BJ (cell line): ENCODE measurements at regions not wholly inside any gene's neighbourhood (a gene's known extent, or its start where the extent isn't known, plus 50 kb on each side); places are given as distances from the start of the nearest gene placed in this dataset.

ENCODE experiments used
- CTCF ChIA-PET: fragments of 350-600 bp; formaldehyde crosslinking; extraction: SDS; loops from one replicate; lab custom pipeline; 2021; ENCODE audit warnings: antibody characterized with exemption, inconsistent platforms; lab: Yijun Ruan, JAX
- POLR2A ChIA-PET: fragments of 300-600 bp; sonication (Branson Sonifier 250); formaldehyde crosslinking; extraction: SDS; loops from one replicate; lab custom pipeline; 2021; ENCODE audit warnings: antibody characterized with exemption; lab: Charles Lee
- DNase-seq: peaks from one replicate; pipeline ENCODE4 v3.0.0-alpha.2; 2011; ENCODE audit warnings: low read depth
- H3K27me3 ChIP-seq: 2 replicates; pipeline ENCODE4 v1.6.0; 2011; ENCODE audit warnings: low read length; ENCODE audit not compliant: control insufficient read depth, insufficient read depth
- H3K36me3 ChIP-seq: 2 replicates; pipeline ENCODE4 v1.5.1; 2011; ENCODE audit warnings: low read length; ENCODE audit not compliant: control insufficient read depth, insufficient read depth
- H3K4me3 ChIP-seq: 2 replicates; pipeline ENCODE4 v1.5.1; 2011; ENCODE audit warnings: low read depth, mild to moderate bottlenecking, control low read depth, low read length
- TF ChIP-seq, protein P1 (sequence below): IDR thresholded peaks from 2 replicates; pipeline ENCODE4 v1.5.1; 2011; ENCODE audit warnings: low read depth, mild to moderate bottlenecking, control low read depth, inconsistent platforms, low read length, moderate library complexity; ENCODE audit not compliant: insufficient read depth

DNA sequence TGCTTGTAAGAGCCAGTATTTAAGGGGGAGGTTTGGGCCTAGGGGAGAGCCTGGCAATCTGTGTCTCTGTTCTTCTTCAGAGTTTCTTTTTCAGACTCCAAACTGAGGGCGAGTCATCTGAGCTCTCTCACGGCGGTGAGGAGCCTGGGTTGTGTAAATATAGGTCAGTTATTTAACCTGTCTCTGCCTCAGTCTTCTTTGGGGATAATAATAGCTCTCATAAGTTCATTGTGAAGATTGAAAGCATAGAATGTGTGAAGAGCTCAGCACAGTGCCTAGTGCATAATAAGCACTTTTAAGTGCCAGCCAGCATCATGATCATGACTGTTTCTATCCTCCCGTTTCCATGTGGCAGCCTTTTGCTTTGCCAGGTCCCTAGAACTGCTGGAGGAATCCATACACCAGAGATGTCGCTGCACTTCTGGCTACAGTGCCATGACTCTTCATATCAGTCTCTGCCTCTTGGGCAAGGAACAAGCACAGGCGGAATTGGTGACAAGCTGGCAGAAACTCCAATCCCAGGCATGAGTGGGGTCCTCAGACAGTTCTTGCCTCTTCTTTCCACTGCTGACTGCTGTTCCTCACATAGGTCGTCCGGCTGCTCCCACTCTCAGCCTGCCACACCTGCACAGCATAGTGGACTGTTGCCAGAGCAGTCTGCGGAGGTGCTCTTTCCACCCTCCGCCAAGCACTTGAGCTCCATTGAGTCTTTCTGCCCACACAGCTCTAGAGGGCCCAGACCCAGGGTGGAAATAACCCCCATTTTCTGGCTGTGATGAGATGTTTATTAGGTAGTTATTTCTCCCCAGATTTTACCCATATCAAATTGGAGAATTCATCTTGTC lies 103.7 kb upstream of the MAML3 start:
- DNase-seq, result no peak
- ChIA-PET CTCF (interaction anchor here (0.9 to 1.4 kb wide), 4 partner anchors 41 to 245 kb away, joined by 3 to 7 read pairs (median 4); no protein-coding TSS in a partner anchor), POLR2A (interaction anchor here (0.6 kb wide), 1 partner anchor 587 kb away, joined by 3 read pairs; no protein-coding TSS in a partner anchor)
- Histone ChIP-seq H3K27me3 (no peaks in the 10 kb centered on the region), H3K4me3 (no peak overlapping the region), H3K36me3 (no peaks in the 10 kb centered on the region)
- TF ChIP-seq, protein P1, sequence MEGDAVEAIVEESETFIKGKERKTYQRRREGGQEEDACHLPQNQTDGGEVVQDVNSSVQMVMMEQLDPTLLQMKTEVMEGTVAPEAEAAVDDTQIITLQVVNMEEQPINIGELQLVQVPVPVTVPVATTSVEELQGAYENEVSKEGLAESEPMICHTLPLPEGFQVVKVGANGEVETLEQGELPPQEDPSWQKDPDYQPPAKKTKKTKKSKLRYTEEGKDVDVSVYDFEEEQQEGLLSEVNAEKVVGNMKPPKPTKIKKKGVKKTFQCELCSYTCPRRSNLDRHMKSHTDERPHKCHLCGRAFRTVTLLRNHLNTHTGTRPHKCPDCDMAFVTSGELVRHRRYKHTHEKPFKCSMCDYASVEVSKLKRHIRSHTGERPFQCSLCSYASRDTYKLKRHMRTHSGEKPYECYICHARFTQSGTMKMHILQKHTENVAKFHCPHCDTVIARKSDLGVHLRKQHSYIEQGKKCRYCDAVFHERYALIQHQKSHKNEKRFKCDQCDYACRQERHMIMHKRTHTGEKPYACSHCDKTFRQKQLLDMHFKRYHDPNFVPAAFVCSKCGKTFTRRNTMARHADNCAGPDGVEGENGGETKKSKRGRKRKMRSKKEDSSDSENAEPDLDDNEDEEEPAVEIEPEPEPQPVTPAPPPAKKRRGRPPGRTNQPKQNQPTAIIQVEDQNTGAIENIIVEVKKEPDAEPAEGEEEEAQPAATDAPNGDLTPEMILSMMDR, result no peak

DNA sequence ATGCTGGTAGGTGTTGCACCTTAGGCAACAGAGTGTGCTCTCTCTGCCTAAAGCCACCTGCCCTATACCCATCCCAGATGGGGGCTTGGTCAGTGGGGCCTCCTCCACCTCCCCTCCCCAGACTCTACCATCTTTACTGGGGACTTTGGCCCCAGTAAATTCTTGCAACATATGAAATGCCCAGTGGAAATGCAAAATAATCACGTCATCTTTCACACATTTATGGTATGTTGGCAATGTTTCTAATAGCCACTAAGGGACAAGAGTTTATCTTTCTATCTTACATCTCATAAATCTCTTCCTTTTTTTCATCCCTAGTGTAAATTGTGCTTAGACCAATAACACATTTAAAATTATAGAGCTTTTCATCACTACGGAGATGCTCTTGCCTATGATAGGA lies 103.0 kb upstream of the MAML3 start:
- POLR2A ChIA-PET, result interaction anchor here (0.6 kb wide), 1 partner anchor 588 kb away, joined by 3 read pairs; no protein-coding TSS in a partner anchor

DNA sequence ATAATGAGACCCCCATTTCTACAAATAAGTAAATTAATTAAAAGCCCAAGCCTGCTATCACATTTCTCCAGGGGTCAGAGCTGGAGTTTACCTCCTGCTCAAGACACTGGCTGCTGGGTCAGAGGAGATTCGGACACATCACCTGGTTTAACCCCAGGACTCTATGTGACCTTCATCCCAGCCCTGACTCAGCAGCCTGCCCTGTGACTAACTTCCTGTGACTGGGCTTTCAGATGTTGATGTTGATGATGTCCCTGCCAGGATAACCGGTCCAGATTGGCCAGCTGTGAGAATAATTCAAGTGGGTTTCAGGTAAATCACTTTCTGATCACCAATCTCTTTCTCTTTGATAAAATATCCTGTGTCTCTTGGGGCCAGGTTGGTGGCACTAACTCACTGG lies 102.4 kb upstream of the MAML3 start:
- CTCF ChIA-PET, result interaction anchor here (0.6 kb wide), 1 partner anchor 68 kb away, joined by 3 read pairs; no protein-coding TSS in a partner anchor
- Histone ChIP-seq H3K4me3 (no peak overlapping the region), H3K36me3 (no peaks in the 10 kb centered on the region), H3K27me3 (no peaks in the 10 kb centered on the region)
- no peak for DNase-seq
- TF ChIP-seq, protein P1, result no peak
- POLR2A ChIA-PET, result no interaction called here

More for the DNA sequence above, 103.0 kb upstream of the MAML3 start:
- DNase-seq, result no peak
- CTCF ChIA-PET, result interaction anchor here (0.9 to 1.4 kb wide), 3 partner anchors 42 to 244 kb away, joined by 3 to 7 read pairs (median 4); no protein-coding TSS in a partner anchor
- H3K27me3 ChIP-seq, result no peaks in the 10 kb centered on the region
- no peaks in the 10 kb centered on the region for H3K36me3 ChIP-seq
- TF ChIP-seq, protein P1, result no peak
- no peak overlapping the region for H3K4me3 ChIP-seq

DNA sequence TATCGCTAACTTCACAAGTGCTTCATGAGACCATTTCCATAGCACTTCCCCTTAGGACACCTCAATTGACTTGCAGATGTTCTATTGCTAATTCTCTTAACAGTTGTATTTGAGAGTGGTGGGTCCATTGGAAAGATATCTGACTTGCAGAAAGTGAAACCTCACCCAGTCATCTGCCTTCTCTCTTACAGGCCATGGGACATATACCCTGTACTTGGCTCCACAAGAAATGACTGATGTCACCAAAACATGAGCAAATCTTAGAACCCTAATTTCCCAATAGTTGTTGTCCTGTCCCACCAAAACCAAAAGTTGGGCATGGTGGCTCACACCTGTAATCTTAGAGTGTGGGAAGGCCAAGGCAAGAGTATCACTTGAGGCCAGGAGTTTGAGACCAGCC lies 101.9 kb upstream of the MAML3 start:
- Histone ChIP-seq H3K36me3 (no peaks in the 10 kb centered on the region), H3K4me3 (no peak overlapping the region), H3K27me3 (no peaks in the 10 kb centered on the region)
- ChIA-PET CTCF (interaction anchor here (0.6 to 1.1 kb wide), 3 partner anchors 69 to 244 kb away, joined by 3 to 4 read pairs (median 3); no protein-coding TSS in a partner anchor), POLR2A (no interaction called here)
- no peak for DNase-seq
- TF ChIP-seq, protein P1, result no peak

DNA sequence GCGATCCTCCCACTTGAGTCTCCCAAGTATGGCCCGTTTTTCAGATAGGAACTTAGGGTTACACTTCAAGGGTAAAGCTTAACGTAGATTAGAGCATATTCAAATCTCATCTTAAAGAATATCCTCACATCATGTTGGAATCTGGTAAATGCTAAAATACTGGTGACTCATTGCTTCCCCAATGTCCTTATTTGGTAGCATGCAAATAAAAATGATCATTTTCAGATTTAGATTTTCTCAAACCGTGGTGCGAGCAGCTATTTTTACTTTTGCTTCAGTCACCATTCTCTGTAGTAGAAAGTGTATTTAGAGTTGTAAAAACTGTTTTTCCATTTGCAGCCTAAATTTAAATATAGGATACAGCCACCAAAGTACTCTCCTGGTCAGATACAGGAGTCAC lies 101.5 kb upstream of the MAML3 start:
- H3K4me3 ChIP-seq, result no peak overlapping the region
- TF ChIP-seq, protein P1, result no peak
- no peak for DNase-seq
- ChIA-PET POLR2A (no interaction called here), CTCF (interaction anchor here (0.7 to 1.3 kb wide), 4 partner anchors 11 to 243 kb away, joined by 3 to 4 read pairs (median 3); no protein-coding TSS in a partner anchor)
- no peaks in the 10 kb centered on the region for H3K36me3 ChIP-seq
- H3K27me3 ChIP-seq, result no peaks in the 10 kb centered on the region
